SHP77 treated with DMSO at 0.1 percent for 48 hours (cell line): ENCODE measurements at regions not wholly inside any gene's neighbourhood (a gene's known extent, or its start where the extent isn't known, plus 50 kb on each side); places are given as distances from the start of the nearest gene placed in this dataset.

Source experiments
- DNase-seq: peaks from one replicate; lab custom pipeline; 2025; lab: John Stamatoyannopoulos, UW

GRCh38 chr2:22753476-22753875 is 631.5 kb upstream of the KLHL29 start:
- no peak for DNase-seq

DNA sequence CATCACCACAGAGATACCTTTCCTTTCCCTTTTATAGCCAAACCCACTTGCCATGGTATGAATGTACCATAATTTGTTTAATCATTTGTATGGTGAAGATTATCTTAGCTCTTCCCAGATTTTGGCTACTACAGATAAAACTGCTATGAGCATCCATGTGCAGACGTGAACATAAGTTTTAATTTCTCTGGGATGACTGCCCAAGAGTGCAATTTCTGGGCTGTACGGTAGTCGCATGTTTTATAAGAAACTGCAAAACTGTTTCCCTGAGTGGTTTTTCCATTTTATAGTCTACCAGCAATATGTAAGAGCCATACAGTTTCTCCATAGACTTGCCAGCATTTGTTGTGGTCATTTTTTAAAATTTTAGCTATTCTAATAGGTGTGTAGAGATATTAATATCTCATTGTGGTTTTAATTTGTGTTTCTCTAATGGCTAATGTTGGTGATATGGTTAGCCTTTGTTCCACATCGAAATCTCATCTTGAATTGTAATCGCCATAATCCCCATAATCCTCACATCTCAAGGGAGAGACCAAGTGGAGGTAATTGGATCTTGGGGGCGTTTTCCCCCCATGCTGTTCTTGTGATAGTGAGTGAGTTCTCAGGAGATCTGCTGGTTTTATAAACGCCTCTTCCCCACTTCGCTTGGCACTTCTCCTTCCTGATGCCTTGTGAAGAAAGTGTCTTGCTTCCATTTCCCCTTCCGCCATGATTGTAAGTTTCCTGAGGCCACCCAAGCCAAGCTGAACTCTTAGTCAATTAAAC is 628.5 kb upstream of the KLHL29 start:
- DNase-seq: no peak

DNA sequence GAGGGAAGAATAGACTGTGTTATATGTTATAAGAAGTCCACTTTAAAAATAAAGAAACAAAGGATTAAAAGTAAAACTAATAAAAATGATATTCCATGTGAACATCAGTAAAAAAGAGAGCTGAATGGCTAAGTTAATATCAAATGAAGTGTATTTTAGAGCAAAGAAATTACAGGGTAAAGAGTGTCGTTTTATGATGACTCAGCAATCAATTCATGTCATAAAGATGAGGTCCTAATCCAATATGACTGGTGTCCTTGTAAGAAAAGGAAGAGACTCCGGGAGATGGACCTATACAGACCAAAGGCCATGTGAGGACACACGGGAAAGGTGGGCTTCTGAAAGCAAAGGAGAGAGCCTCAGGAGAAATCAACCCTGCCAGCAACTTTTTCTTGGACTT is 615.5 kb upstream of the KLHL29 start:
- DNase-seq: no peak

DNA sequence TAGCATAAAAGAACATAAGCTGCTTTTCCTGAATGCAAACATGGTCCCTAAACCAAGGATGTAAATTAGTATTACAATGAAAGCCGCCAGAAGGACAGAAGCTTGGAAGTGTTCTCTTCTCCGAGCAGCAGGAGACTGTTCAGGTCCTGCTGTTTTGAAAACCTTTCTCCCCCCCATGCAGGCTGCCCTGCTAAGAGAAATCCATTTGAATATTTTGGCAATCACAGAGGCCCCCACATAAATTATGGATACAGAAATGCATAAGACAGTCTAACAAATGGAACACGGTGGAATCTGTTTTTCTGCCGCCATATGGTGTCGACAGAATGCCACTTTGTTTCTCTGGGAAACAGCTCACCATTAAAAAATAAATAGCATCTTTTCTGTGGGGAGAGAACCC is 600.4 kb upstream of the KLHL29 start:
- no peak for DNase-seq

GRCh38 chr2:22786817-22787216 is 598.2 kb upstream of the KLHL29 start:
- no peak for DNase-seq

DNA sequence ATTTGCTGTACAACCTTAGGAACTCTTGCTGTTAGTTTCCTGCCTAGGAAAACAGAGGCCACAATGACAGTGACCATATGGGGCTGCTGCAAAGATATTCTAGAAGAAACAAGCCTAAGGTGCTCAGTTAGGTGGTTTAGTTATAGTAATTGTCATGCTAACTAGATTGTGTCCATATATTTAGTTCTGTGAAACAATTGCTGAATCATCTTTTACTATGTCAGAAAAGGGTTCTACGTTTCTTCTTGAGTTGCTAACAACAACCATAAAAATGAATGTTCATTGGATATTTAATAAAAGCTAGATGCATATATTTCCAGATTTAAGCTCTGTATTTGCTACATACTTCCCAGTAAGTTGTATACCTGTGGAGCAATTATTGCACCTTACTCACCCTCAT is 597.2 kb upstream of the KLHL29 start:
- DNase-seq: no peak

GRCh38 chr2:22788749-22789327 is 596.1 kb upstream of the KLHL29 start:
- DNase-seq: no peak

DNA sequence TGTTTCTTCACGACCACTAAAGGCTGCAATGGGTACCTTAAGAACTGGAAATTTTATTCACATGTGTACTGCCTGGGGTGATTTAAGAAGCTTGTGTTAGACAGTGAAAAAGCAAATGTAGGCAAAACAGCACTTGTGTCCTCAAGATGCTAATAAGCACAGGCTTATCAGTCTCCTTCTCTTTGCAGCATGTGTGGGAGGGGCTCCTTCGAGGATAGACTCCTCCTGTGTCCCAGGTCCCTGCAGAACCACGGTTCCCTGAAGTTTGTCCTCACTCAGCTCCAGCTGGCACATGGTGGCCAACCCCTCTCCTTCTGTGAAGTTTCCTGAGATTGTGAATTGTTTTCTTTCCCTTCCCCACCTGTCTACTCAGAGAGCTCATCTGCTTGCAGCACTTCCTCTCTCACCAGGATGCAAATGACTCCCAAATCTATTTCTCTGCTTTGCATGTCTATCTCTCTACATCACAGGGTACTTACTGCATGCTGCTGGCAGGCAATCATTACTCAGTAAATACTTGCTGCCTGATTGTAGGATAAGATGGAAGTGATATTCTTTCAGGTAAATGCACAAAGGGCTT is 589.6 kb upstream of the KLHL29 start:
- DNase-seq: no peak

GRCh38 chr2:22798386-22798785 is 586.6 kb upstream of the KLHL29 start:
- no peak for DNase-seq

DNA sequence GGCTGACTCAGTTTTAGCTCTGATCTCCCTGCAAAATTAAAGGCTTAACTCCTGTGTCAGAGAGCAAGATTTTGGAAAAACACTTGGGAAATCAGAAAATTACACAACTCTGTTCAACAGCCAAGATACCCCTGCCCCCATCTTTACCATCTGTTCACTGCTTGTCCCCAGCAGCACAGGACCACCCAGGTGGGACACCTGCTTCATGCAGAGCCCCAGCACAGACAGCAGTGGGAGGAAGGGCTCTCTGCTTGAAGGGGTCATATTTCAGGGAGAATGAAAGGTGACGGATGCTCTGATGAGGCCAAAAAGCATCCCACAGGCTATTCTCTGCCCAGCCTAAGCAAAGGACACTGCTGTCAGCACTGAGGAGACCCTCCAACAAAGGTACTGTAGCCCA is 584.6 kb upstream of the KLHL29 start:
- DNase-seq: no peak

- DNase-seq: no peak
These were observed 583.9 kb upstream of the KLHL29 start for GRCh38 chr2:22801071-22801470.

- no peak for DNase-seq
These were observed 583.0 kb upstream of the KLHL29 start for GRCh38 chr2:22801970-22802369.

DNA sequence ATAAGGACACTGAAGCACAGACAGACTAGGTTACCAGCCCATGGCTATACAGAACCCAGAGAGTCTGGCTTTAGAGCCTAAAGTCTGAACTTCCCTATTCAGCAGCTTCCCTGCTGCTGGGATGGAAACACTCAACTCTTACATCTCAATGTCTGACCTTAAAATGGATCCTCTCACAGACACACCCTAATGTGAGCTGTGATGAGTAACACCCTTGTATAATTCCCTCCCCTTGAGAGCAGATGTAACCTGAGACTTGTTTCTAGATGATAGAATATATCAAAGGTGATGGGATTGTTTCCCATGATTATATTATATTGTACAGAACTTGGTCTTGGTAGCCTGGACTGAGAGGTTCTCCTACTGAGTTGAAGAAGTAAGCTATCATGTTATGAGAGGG is 577.1 kb upstream of the KLHL29 start:
- DNase-seq: no peak

DNA sequence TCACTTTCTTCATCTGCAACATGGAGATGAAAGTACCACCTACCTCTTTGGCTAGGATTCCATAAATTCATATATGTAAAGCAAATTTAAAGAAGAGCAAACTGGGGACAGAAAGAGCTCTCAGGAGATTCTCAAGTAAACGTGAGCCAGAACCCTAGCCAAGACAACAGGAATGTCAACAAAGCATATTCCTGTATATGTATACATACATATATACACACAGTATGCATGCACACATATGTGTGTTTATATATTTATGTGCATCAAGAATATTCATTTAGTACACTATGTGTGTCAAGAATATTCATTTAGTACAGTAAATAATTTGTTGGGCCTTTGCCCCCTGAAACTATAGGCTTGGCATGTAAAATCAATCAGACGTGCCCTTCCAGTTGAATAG is 574.4 kb upstream of the KLHL29 start:
- no peak for DNase-seq

- DNase-seq: no peak
These were observed 572.8 kb upstream of the KLHL29 start for GRCh38 chr2:22812065-22812680.

- DNase-seq: no peak
These were observed 567.8 kb upstream of the KLHL29 start for GRCh38 chr2:22817197-22817596.

- no peak for DNase-seq
These were observed 563.5 kb upstream of the KLHL29 start for GRCh38 chr2:22821458-22821857.

DNA sequence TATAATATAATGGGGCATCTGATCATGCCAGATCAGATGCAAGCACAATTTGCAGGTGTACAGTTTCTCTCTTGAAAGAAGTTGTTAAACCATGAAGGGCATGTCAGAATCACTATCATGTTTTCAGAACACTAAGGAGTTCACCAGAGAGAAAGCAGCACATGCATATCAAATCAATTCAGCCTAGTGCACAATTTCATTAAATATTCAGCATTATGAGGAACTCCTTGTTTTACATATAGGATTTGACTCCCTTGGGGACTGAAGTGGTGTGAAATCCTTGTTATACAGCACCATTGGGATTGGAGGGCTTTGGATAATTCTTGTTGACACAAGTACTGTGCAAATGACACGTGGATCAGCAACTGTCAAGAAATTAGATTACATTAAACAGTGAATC is 562.1 kb upstream of the KLHL29 start:
- no peak for DNase-seq

GRCh38 chr2:22824618-22825017 is 560.4 kb upstream of the KLHL29 start:
- no peak for DNase-seq

DNA sequence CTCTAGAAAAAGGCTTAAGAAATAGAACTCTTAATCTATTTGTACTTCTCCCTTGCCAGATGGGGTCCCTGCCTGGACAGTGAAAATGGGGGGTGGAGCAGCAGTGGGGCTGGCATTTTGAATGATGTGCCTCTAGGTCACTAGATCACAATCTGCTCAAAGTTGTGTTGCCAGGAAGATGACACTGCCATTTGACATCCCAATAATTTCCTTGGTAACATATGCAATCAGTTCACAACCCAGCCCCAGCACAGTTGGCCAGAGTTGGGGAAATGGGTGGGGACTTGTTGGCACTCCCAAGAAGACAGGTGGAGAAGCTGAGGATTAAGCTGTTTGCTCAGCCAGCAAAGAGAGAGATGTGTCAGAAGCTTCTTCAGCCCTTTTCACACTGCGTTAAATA is 558.3 kb upstream of the KLHL29 start:
- no peak for DNase-seq

GRCh38 chr2:22829791-22830190 is 555.2 kb upstream of the KLHL29 start:
- DNase-seq: no peak

GRCh38 chr2:22832196-22832595 is 552.8 kb upstream of the KLHL29 start:
- DNase-seq: no peak

- no peak for DNase-seq
These were observed 546.5 kb upstream of the KLHL29 start for GRCh38 chr2:22838461-22838860.
